Right cardiac atrium (tissue), 5 donors: ENCODE measurements at regions not wholly inside any gene's neighbourhood (a gene's known extent, or its start where the extent isn't known, plus 50 kb on each side); places are given as distances from the start of the nearest gene placed in this dataset.

ENCODE experiments used
- ATAC-seq, 2 donors: fragments of 200-7000 bp; cut with Tn5 transposase; one replicate each; pipeline versions ENCODE4 v1.8.0 to v1.9.1; 2020; ENCODE audit warnings: moderate library complexity in 2 of 2, mild to moderate bottlenecking in 1 of 2
- DNase-seq, 3 donors: peaks; one replicate each; pipeline ENCODE4 v3.0.0-alpha.2; 2020
- H3K27ac ChIP-seq: one replicate; pipeline ENCODE4 v1.5.1; 2013; ENCODE audit warnings: mild to moderate bottlenecking, low read length, control low read depth, moderate library complexity
- H3K27me3 ChIP-seq: one replicate; pipeline ENCODE4 v1.6.1; 2013; ENCODE audit not compliant: control insufficient read depth, insufficient read depth
- H3K4me1 ChIP-seq: one replicate; pipeline ENCODE4 v1.6.1; 2013; ENCODE audit warnings: low read length; ENCODE audit not compliant: control insufficient read depth, insufficient read depth
- H3K4me3 ChIP-seq: one replicate; pipeline ENCODE4 v1.5.1; 2013; ENCODE audit warnings: low read length, control low read depth
- H3K9me3 ChIP-seq: one replicate; pipeline ENCODE4 v1.6.1; 2013; ENCODE audit warnings: low read length; ENCODE audit not compliant: control insufficient read depth
- WGBS: extraction: QIAGEN DNeasy Blood & Tissue Kit; methylation state at CpG from one replicate; pipeline ENCODE4 v1.1.7; 2013; 5-methylcytosine and 5-hydroxymethylcytosine counted together
- intact Hi-C, 4 donors: fragments of 100-400 bp; cut with DNase I; formaldehyde crosslinking; loops; one replicate each; pipeline versions ENCODE4 v1.11.0 to v1.14.0; 2022 to 2023
- donor health status: healthy with polysubstance abuse.
- donor health status: DM: no; HTN: yes; CAD: no.
- donor health status: DM: no; HTN: no; CAD: no.
- donor health status: DM: no; HTN: yes; CAD: no; lungs with severe emphysema.
- donor health status: DM: yes; HTN: yes; CAD: no.

DNA sequence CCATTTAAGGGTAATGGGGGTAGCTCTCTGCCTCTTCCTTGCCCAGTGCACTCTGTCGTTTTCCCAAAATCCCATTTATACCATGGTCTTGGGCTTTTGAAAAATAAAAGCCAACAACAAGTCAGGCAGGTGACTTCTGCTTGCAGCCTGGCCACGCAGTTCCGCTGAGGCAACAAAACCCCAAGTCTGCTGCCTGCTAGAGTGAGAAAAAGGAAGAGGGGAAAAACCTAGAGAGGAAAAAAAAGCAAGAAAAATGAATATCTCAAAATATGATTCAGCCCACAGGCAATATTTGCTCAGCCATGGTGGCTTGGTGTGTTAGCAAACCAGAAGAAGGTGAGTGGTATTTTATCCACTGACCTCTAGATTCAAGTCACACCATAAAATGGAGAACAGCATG, 148.2 kb upstream of the FSTL4 start:
- intact Hi-C loops = no loop called here
- no peak for ATAC-seq
- 88% methylated on average over 3 of the region's 3 CpGs for WGBS
- Histone ChIP-seq H3K9me3 (no peaks in the 10 kb centered on the region), H3K27me3 (no peaks in the 10 kb centered on the region), H3K27ac (no peak overlapping the region), H3K4me1 (no peaks in the 10 kb centered on the region), H3K4me3 (no peak overlapping the region)
- DNase-seq = no peak

DNA sequence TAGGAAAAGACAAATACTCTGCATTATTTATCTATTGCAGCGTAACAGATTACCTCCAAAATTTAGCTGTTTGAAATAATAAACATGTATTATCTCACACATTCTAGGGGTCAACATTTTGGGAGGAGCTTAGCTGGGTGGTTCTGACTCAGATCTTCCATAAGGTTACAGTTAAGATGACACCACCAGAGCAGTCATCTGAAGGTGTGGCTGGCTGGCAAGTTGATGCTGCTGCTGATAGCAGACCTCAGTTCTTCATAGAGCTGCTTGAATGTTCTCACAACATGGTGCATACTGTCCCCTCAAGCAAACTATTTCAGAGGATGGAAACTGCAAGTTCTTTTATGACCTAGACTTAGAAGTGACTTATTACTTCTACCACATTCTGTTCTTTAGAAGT, 146.3 kb upstream of the FSTL4 start:
- DNase-seq = no peak
- no peak overlapping the region for H3K4me3 ChIP-seq
- 91% methylated on average over 1 of the region's 1 CpG for WGBS
- H3K27ac ChIP-seq = no peak overlapping the region
- no peaks in the 10 kb centered on the region for H3K4me1 ChIP-seq
- no peaks in the 10 kb centered on the region for H3K27me3 ChIP-seq
- no peaks in the 10 kb centered on the region for H3K9me3 ChIP-seq
- intact Hi-C loops = loop anchor here in 1 of 4 donors (10.0 kb wide), 1 partner anchor 106 kb away; no protein-coding TSS in a partner anchor
- ATAC-seq = no peak

DNA sequence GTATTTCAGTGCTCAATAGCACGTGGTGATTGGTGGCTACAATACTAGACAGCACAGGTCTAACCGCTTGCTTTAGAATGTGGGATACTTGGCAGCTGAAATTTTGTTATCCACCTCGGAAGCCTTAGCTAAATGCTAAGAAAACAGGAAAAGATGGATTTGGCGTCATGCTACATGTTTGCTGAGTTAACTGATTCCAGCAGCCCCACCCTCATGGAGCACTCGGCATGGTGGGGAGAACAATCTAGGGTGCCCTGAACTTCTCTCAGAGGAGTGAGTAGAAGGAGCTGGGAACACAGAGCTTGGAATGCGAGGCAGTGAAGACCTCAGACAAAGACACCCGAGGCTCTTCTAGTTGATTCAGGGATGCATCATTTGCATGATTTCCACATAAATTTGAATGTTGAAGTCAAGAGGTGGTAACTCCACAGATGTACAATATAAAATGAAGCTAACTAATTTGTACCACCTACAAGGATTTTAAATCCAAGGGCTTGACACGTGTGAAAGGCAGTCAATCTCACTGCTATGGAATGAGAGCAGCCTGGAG, 145.1 kb upstream of the FSTL4 start:
- no peak for DNase-seq
- no peak overlapping the region for H3K4me3 ChIP-seq
- no peaks in the 10 kb centered on the region for H3K9me3 ChIP-seq
- intact Hi-C loops = loop anchor here in 1 of 4 donors (10.0 kb wide), 1 partner anchor 107 kb away; no protein-coding TSS in a partner anchor
- peak in 1 of 2 donors; percentile 81 for ATAC-seq
- no peak overlapping the region for H3K27ac ChIP-seq
- 53% methylated on average over 8 of the region's 8 CpGs for WGBS
- no peaks in the 10 kb centered on the region for H3K27me3 ChIP-seq
- no peaks in the 10 kb centered on the region for H3K4me1 ChIP-seq

DNA sequence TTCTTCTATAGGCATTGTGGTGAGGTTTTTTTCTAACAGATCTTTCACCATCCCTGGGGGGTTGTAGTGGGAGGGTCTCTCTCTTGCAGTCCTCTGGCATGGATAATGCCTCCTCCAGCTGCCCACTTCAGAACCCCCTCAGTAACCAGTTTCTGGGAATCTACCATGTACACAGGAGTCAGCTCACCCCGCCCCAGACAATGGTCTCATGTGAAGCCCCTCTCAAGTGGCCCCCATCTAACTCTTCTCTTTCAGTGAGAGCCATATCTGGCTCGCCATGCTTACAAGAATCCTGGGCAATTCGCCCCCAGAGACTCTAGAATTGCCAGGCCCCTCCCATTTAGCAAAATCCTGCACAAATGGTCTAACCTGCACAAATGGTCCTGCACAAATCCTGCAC, 144.4 kb upstream of the FSTL4 start:
- 75% methylated on average over 3 of the region's 3 CpGs for WGBS
- Histone ChIP-seq H3K27ac (no peak overlapping the region), H3K4me1 (no peaks in the 10 kb centered on the region), H3K9me3 (no peaks in the 10 kb centered on the region), H3K4me3 (no peak overlapping the region), H3K27me3 (no peaks in the 10 kb centered on the region)
- DNase-seq (no peak), ATAC-seq (no peak)
- intact Hi-C loops = loop anchor here in 1 of 4 donors (10.0 kb wide), 1 partner anchor 108 kb away; no protein-coding TSS in a partner anchor

DNA sequence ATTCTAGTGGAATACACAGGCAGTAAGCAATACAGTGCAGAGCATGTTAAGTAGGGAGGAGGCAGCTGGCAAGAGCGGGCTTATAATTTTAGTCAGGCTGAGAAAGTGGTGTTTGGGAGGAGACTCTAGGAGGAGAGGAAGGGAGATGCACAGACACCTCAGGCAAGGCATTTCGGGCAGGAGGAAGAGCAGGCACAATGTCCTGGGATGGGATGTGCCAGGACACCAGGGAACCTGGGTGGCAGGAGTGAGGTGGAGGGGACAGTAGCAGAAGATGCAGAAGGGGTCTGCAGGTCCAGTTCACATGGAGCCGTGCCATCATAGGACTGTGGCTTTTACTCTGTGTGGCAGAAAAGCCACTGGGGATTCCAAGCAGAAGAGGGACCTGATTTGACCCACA, 143.7 kb upstream of the FSTL4 start:
- 86% methylated on average over 3 of the region's 3 CpGs for WGBS

DNA sequence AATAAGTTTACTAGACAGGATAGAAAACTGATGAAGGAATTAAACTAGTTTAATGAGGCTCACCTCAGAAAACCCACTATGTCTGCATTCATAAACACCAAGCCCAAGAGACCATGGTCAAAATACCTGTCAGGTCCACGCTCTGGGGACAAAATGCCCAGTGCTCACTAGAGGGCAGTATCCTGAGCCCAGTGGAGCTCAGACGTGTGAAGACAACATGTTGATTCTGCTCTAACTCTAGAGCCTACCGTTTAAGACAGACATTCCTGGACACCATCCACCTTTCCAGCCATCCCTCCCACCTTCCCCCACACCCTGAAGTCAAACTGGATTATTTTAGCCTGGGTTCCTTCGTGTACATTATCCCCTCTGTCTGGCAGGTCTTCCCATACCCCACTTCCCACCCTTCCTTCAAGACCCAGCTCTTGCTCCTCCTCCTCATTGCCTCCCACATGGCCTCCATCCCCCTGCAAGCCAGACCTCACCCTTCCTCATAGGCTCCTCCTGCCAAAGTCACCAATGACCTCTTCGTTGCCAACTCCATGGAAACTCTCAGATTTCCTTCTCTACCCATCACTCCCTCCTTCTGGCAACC, 142.3 kb upstream of the FSTL4 start:
- no peaks in the 10 kb centered on the region for H3K4me1 ChIP-seq
- intact Hi-C loops = loop anchor here in 2 of 4 donors (1.0 to 10.0 kb wide), 2 partner anchors 110 to 115 kb away; no protein-coding TSS in a partner anchor
- H3K4me3 ChIP-seq = no peak overlapping the region
- WGBS = 34% methylated on average over 5 of the region's 5 CpGs
- ATAC-seq (peak in 1 of 2 donors; percentile 53), DNase-seq (peak in 1 of 3 donors; percentile 33)
- H3K27me3 ChIP-seq = no peaks in the 10 kb centered on the region
- H3K9me3 ChIP-seq = no peaks in the 10 kb centered on the region
- H3K27ac ChIP-seq = no peak overlapping the region

More for the DNA sequence above, 143.7 kb upstream of the FSTL4 start:
- Histone ChIP-seq H3K27ac (no peak overlapping the region), H3K9me3 (no peaks in the 10 kb centered on the region), H3K4me1 (no peaks in the 10 kb centered on the region), H3K27me3 (no peaks in the 10 kb centered on the region), H3K4me3 (no peak overlapping the region)
- intact Hi-C loops = loop anchor here in 1 of 4 donors (10.0 kb wide), 1 partner anchor 109 kb away; no protein-coding TSS in a partner anchor
- DNase-seq (no peak), ATAC-seq (no peak)

DNA sequence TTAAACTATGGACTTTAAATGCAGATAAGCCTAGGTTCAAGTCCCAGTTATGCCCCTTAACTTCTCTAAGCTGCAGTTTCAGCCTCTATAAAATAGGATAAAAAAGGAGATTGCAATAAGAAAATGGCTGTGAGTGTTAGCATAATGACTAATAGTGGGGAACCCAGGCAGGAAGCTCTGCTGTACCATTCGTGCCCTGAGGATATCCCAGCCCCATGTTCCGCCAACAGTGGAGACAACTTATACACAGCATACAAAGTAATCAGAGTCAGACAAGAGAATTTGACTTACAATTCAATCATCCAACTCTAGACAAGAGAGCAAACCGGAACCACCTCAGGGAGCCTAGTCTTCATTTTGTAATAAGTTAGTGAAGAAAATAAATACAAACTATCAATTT, 141.5 kb upstream of the FSTL4 start:
- no peak for ATAC-seq

DNA sequence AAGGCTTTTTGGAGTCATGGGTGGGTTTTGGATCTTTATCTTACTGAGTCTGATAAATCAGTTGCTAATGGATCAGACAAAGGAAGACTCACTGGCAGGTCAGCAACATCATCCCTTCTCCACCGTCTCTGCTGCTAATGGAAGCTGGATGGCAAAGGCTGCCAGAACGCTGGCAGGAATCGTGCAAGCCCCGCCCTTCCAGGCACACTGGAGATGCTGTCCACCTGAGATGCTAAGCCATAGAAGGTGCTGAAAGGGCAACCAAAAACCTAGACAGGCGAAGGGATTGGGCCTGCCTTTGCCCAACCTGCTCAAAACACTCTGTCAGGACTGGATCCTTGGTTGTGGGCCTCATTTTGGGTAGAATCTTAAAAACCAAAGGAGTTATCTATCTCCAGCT, 139.5 kb upstream of the FSTL4 start:
- intact Hi-C loops = loop anchor here in 1 of 4 donors (10.0 kb wide), 1 partner anchor 113 kb away; no protein-coding TSS in a partner anchor
- H3K27me3 ChIP-seq = no peaks in the 10 kb centered on the region
- H3K4me3 ChIP-seq = no peak overlapping the region
- 78% methylated on average over 5 of the region's 5 CpGs for WGBS
- ATAC-seq = no peak
- H3K4me1 ChIP-seq = no peaks in the 10 kb centered on the region
- no peak for DNase-seq
- H3K9me3 ChIP-seq = no peaks in the 10 kb centered on the region
- H3K27ac ChIP-seq = no peak overlapping the region

More for the DNA sequence above, 141.5 kb upstream of the FSTL4 start:
- H3K4me3 ChIP-seq = no peak overlapping the region
- intact Hi-C loops = loop anchor here in 2 of 4 donors (1.0 to 10.0 kb wide), 2 partner anchors 111 to 115 kb away; no protein-coding TSS in a partner anchor
- no peaks in the 10 kb centered on the region for H3K9me3 ChIP-seq
- WGBS = 79% methylated on average over 3 of the region's 3 CpGs
- DNase-seq = no peak
- H3K27me3 ChIP-seq = no peaks in the 10 kb centered on the region
- H3K27ac ChIP-seq = no peak overlapping the region
- no peaks in the 10 kb centered on the region for H3K4me1 ChIP-seq

DNA sequence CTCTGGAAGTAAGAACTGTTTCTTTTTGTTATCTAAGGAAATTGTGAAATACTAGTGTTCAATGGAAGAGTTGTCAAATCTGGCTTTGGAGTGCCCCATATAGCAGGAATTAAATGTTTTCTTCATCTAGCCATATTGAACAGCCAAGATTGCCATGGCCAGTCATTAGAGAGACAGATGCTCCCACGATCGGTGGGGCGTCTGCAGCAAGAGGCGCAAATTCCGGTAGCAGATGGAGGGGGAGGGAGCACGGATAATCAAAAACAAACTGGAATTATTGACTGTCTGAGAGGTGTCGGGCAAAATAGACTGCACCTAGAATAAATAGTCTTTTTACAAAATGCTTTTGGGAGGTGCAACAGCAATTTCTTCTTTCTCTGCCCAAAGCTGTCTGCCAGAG, 139.1 kb upstream of the FSTL4 start:
- WGBS = 87% methylated on average over 7 of the region's 7 CpGs
- ATAC-seq (no peak), DNase-seq (no peak)
- Histone ChIP-seq H3K4me3 (no peak overlapping the region), H3K27ac (no peak overlapping the region), H3K4me1 (no peaks in the 10 kb centered on the region), H3K9me3 (no peaks in the 10 kb centered on the region), H3K27me3 (no peaks in the 10 kb centered on the region)
- intact Hi-C loops = loop anchor here in 1 of 4 donors (10.0 kb wide), 1 partner anchor 113 kb away; no protein-coding TSS in a partner anchor

DNA sequence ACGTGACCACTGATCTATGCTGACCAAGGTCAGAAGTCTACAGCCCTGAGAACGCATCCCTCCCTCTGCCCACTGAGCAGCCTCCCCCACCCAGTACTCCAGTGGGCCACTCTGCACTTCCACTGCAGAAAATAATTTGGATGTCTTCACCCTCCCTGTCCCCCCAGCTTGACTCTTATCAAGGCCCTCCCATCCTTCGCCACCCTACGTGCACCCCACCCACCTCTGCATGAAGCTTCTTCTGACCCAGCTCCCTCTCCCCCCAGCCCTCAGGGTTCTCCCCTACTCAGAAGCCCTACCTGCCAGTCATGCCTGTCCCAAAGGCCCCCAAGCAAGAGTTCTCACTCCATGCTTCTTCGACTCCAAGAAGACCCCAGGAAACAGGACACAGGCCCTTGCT, 138.5 kb upstream of the FSTL4 start:
- DNase-seq = no peak
- ATAC-seq = no peak
- intact Hi-C loops = loop anchor here in 1 of 4 donors (10.0 kb wide), 1 partner anchor 114 kb away; no protein-coding TSS in a partner anchor
- Histone ChIP-seq H3K27ac (no peak overlapping the region), H3K4me1 (no peaks in the 10 kb centered on the region), H3K4me3 (no peak overlapping the region), H3K9me3 (no peaks in the 10 kb centered on the region), H3K27me3 (no peaks in the 10 kb centered on the region)
- 87% methylated on average over 5 of the region's 5 CpGs for WGBS

DNA sequence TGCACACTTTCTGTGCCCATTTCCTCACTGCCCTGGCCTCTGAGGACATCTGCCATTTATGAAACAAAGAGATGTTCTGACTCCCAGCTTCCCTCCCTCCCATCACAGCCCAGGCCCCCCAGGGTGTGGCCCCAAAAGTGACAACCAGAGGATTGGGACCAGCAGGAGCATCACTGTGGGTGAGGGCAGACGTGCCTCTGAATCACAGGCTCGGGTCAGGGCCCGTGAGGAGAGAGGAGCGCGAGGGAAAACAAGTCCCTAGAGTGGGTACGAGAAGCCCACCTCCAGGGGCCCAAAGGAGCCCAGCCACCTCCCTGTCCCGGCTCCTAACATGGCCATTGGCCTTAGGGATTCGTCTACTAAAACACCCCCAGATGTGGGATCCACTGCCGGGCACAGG, 138.0 kb upstream of the FSTL4 start:
- WGBS = 96% methylated on average over 9 of the region's 9 CpGs
- ATAC-seq (no peak), DNase-seq (peak in 1 of 3 donors; percentile 27)
- no peak overlapping the region for H3K4me3 ChIP-seq
- intact Hi-C loops = loop anchor here in 1 of 4 donors (10.0 kb wide), 1 partner anchor 114 kb away; no protein-coding TSS in a partner anchor
- no peak overlapping the region for H3K27ac ChIP-seq
- H3K9me3 ChIP-seq = no peaks in the 10 kb centered on the region
- no peaks in the 10 kb centered on the region for H3K27me3 ChIP-seq
- H3K4me1 ChIP-seq = no peaks in the 10 kb centered on the region
